ENCODE measurements at regions not wholly inside any gene's neighbourhood (a gene's known extent, or its start where the extent isn't known, plus 50 kb on each side); places are given as distances from the start of the nearest gene placed in this dataset.

GRCh38 chr6:17047889-17048288 lies 54.0 kb upstream of the STMND1 start:
- no peak for DNase-seq (ENCODE audit: low read depth)

GRCh38 chr6:17045581-17046322 lies 56.1 kb upstream of the STMND1 start:
- DNase-seq (ENCODE audit: low read depth) = peak; percentile 47

GRCh38 chr6:17043148-17043522 lies 58.7 kb upstream of the STMND1 start:
- DNase-seq (ENCODE audit: low read depth) = no peak

GRCh38 chr6:17042422-17043147 lies 59.3 kb upstream of the STMND1 start:
- DNase-seq (ENCODE audit: low read depth) = peak; percentile 8

- DNase-seq (ENCODE audit: low read depth) = no peak
Observed at GRCh38 chr6:17039266-17039665, 62.6 kb upstream of the STMND1 start.

GRCh38 chr6:17038316-17038715 lies 63.5 kb upstream of the STMND1 start:
- DNase-seq (ENCODE audit: low read depth) = peak; percentile 51

- no peak for DNase-seq (ENCODE audit: low read depth)
Observed at GRCh38 chr6:17036065-17036393, 65.8 kb upstream of the STMND1 start.

GRCh38 chr6:17035257-17036064 lies 66.4 kb upstream of the STMND1 start:
- DNase-seq (ENCODE audit: low read depth) = no peak

- DNase-seq (ENCODE audit: low read depth) = no peak
Observed at GRCh38 chr6:17033746-17034145, 68.1 kb upstream of the STMND1 start.

- DNase-seq (ENCODE audit: low read depth) = peak; percentile 78
Observed at GRCh38 chr6:17032988-17033634, 68.7 kb upstream of the STMND1 start.

- no peak for DNase-seq (ENCODE audit: low read depth)
Observed at GRCh38 chr6:17032590-17032987, 69.3 kb upstream of the STMND1 start.

- no peak for DNase-seq (ENCODE audit: low read depth)
Observed at GRCh38 chr6:17031961-17032360, 69.9 kb upstream of the STMND1 start.

GRCh38 chr6:17027441-17027840 lies 74.4 kb upstream of the STMND1 start:
- no peak for DNase-seq (ENCODE audit: low read depth)

GRCh38 chr6:17022604-17023003 lies 79.2 kb upstream of the STMND1 start:
- DNase-seq (ENCODE audit: low read depth) = no peak

- DNase-seq (ENCODE audit: low read depth) = peak; percentile 35
Observed at GRCh38 chr6:17021539-17021889, 80.3 kb upstream of the STMND1 start.

GRCh38 chr6:17020889-17021538 lies 80.8 kb upstream of the STMND1 start:
- DNase-seq (ENCODE audit: low read depth) = no peak

- DNase-seq (ENCODE audit: low read depth) = no peak
Observed at GRCh38 chr6:17018425-17018824, 83.4 kb upstream of the STMND1 start.

- DNase-seq (ENCODE audit: low read depth) = no peak
Observed at GRCh38 chr6:17017416-17017815, 84.4 kb upstream of the STMND1 start.

- DNase-seq (ENCODE audit: low read depth) = no peak
Observed at GRCh38 chr6:17015551-17016381, 86.1 kb upstream of the STMND1 start.

GRCh38 chr6:17015144-17015543 lies 86.7 kb upstream of the STMND1 start:
- DNase-seq (ENCODE audit: low read depth) = no peak

- DNase-seq (ENCODE audit: low read depth) = no peak
Observed at GRCh38 chr6:17013701-17014100, 88.1 kb upstream of the STMND1 start.
